Astrocyte (in vitro differentiated cells and primary cell): ENCODE measurements at regions not wholly inside any gene's neighbourhood (a gene's known extent, or its start where the extent isn't known, plus 50 kb on each side); places are given as distances from the start of the nearest gene placed in this dataset.

ENCODE experiments used
- CTCF ChIP-seq: IDR thresholded peaks from 2 replicates; pipeline ENCODE4 v1.5.1; 2011; ENCODE audit warnings: low read depth, mild to moderate bottlenecking, inconsistent platforms, low read length, moderate library complexity; ENCODE audit not compliant: insufficient read depth
- EZH2 ChIP-seq: IDR thresholded peaks from 2 replicates; pipeline ENCODE4 v1.6.1; 2012; ENCODE audit warnings: mild to moderate bottlenecking, low read length, inconsistent platforms; ENCODE audit not compliant: insufficient read depth

GRCh38 chr5:118603278-118603677 lies 385.1 kb downstream of the DTWD2 start:
- TF ChIP-seq CTCF, result no peak
- TF ChIP-seq EZH2, result no peak
